Stimulated activated CD8-positive, alpha-beta memory T cell treated with anti-CD3 and anti-CD28 coated beads, Interleukin-2, amount 100 ng/mL, for 48 hours (primary cell): ENCODE measurements at regions not wholly inside any gene's neighbourhood (a gene's known extent, or its start where the extent isn't known, plus 50 kb on each side); places are given as distances from the start of the nearest gene placed in this dataset.

Source experiments
- DNase-seq, 2 donors: peaks; one replicate each; pipeline ENCODE4 v3.0.0-alpha.2; 2020; ENCODE audit warnings: low read depth in 2 of 2

DNA sequence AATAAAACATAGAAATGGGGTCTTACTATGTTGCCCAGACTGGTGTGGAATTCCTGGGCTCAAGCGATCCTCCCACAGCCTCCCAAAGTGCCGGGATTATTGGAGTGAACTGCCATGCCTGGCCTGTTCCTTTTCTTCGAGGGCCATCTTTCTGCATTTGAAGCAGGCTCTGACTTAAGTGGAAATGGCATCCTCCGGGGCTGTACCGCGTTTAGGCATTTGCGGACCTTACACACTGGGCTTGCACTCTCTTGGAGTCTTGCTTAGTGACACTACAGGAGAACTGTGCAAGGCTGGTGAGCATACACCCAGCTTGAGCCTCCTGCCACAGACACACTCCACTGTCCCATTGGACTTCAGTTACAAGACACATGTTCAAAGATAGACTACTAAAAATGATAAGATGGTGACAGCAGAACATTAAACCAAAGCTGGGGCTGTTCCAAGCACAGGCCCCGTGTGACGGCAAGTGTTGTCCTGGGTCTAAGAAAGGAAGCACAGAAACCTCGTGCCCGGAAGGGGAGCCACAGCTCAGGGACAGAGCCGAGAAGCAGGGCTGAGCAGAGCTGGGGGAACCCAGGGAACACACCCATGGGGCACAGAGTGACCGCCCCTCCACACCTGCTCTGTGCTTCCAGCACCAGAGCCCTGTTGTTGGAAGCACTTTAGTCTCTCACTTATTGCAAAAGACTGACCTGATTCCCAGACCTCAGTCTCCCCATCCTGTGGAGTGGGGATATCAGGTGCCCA is 59.0 kb upstream of the SHANK2 start:
- DNase-seq, result no peak

DNA sequence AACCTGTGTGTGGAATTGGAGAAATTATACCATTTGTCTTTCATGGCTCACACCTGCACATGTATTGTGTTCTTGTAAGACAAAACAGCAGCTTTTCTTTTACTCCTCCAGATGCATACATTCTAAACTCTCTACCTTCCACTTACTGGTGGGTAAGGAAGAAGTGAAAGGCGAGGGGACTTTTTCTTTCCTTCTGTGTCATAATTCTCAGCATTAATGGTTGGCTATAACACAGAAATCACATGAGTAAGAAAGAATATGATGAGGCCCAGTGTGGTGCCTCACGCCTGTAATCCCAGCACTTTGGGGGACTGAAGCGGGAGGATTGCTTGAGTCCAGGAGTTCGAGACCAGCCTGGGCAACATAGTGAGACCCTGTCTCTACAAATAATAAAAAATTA is 57.8 kb upstream of the SHANK2 start:
- no peak for DNase-seq

DNA sequence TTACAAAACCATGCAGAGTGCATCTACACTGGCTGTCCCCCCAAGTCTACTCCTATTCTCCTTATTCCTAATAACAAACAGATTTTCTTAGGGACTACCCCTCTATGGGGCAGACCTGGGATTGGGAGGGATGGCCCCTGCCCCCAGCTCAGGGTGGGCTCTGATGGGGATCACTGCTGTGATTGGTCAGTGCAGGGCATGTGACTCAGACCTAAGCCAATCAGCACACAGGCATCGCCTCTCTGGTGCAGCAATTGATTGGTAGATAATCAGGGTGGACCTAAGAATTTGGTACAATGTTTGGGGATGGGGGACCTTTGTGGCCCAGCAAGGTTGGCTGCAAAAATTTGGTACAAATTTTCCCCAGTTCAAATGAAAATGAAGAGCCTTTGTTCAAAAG is 57.2 kb upstream of the SHANK2 start:
- no peak for DNase-seq

DNA sequence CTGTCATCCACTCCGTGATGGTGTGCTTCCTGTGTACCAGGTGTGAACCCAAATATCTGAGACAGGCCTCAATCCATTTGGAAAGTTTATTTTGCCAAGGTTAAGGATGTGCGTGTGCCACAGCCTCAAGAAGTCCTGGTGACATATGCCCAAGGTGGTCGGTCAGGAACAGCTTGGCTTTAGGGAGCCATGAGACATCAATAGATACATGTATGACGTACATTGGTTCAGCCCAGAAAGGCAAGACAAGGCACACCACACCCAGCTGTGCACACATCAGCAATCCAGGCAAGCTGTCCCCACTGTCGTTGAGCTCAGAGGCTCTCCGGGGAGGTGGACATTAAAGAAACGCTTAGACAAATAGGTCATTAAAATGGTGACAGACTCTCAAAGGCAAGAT is 56.8 kb upstream of the SHANK2 start:
- DNase-seq, result no peak

DNA sequence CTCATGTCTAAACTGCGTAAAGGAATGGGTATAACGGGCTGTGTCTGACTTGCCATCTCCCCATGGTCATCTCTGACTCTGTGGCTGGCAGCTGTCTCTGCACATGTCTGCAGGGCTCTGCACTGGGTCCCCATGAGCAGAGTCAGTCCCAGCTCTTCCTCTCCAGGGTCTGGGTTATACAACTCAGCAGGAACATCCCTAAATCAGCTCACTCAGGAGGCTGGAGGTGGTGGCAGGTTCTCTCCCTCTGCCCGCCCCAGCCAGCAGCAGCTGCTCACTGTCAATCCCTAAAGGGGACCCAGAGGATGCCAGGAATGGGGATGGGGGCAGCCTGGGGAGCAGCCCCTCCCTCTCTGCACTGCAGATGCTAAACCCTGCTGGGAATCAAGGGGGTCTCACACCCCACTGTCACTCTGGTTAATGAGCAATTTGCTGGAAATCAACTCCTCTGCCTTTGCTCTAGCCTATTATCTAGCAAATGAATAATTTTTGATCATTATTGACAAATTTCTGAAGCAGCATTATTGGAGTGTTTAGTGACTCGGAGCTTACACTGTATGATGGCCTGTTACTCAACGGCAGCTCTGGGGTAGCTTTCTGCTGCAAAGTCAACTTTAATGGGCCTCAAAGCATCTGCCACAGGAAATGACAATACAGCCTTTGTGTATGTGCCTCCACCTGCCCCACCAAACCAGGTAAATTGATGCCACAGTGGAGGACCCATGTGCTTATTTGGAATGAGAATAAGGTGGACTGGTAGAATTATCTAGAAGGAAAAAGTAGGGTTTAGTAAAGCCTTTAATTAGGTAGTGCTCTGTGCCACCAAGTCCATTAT is 55.7 kb upstream of the SHANK2 start:
- no peak for DNase-seq

DNA sequence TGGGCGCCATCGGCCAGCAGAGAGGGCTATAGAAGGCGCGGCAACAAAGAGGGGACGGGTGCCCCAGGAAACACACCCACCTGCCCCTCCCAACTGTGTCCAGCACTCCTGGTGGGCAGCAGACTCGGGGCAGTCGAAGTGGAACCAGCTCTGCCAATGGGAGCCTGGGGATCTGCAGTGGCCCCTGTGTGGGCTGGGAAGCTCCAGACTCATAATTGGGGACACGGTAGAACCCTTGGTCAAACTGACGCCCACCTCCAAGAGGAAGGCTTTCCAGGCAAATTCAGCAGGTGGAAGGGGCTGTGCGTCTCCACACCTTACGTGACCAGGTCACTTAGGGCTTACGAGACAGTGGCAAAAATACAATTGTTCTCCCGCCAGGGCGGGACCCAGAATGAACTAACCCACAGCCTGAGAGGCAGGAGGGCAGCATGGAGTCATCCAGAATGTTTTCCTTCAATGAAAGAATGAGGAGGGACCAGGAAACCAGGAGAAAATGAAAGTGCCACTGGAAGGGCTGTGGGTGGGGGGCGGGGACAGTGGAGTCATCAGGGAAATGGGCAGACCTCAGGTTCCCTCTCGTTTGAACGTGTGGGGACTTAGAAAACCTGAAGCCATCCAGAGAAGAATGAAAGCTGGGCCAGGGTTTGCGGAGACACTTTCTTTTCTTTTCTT is 53.2 kb upstream of the SHANK2 start:
- no peak for DNase-seq

DNA sequence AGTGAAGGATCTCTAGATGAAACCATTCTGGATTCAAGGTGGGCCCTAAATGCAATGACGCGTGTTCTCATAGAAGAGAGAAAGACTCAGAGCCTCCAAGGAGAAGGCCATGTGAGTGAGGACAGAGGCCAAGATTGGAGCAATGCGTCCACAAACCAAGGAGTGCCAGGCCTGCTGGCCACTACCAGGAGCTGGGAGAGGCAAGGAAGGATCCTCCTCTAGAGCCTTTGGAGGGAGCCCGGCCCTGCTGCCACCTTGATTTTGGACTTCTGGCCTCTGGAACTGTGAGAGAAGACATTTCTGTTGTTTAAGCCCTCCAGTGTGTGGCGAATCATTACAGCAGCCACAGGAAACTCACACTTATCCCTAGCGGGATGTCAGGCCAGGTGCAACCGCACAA is 52.7 kb upstream of the SHANK2 start:
- DNase-seq, result no peak

DNA sequence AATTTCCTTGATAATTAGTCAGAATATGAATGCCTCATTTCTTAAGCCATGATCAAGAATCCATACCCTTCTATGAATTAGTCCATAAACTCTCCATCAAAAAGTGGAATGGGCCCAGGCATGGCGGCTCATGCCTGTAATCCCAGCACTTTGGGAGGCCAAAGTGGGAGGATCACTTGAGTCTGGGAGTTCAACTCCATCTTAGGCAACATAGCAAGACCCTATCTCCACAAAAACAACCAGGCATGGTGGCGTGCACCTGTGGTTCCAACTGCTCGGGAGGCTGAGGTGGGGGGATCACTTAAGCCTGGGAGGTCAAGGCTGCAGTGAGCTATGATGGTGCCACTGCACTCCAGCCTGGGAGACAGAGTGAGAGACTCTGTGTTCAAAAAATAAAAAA is 52.1 kb upstream of the SHANK2 start:
- no peak for DNase-seq

DNA sequence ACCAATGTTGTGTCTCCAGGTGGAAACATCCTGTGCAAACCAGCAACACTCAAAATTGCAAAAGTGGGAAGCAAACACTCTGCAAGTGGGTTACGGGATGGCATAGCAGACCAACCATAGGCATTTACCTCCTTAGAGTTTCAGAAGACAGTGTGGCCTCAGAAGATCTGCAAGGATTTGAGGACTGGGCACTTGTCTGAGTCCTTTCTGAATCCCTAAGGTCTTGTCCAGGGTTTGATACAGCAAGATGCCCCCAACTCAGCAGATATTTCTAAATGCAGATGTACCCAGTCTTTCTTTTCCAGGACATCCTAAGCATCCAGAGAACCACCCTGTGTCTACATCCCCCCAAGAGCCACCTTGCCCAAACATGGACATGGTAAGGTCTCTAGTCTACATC is 51.7 kb upstream of the SHANK2 start:
- no peak for DNase-seq

DNA sequence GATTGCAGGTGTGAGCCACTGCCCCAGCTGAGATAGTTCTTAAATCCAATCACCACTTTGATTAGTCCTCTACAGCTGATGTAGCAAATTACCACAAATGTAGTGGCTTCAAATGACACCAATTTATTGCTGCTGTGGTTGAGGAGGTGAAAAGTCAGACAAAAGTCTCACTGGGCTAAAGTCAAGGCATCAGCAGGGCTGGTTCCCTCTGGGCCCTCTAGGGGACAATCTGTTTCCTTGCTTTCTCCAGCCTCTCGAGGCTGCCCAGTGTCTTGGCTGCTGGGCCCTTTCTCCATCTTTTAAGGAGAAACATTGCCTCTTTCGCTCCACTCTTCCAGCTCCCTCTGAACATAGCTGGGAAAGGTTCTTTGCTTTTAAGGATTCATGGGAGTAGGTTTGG is 50.5 kb upstream of the SHANK2 start:
- no peak for DNase-seq

DNA sequence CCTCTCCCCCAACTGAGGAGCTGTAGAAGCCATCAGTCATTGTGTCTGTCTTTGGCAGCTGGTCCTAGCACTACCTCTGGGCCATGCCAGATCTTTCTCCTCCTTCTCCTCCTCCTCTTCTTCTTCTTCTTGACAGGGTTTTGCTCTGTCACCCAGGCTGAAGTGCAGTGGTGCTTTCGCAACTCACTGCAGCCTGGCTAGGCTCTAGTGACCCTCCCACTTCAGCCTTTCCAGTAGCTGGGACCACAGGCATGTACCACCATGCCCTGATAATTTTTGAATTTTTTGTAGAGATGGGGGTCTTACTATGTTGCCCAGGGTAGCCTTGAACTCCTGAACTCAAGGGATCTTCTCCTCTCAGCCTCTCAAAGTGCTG is 50.1 kb upstream of the SHANK2 start:
- no peak for DNase-seq
